Eye (tissue), 1 donor: ENCODE measurements at regions not wholly inside any gene's neighbourhood (a gene's known extent, or its start where the extent isn't known, plus 50 kb on each side); places are given as distances from the start of the nearest gene placed in this dataset.
"Not testable (repeated sequence)": the region's sequence is repeated elsewhere in the genome, so short reads cannot be mapped to it uniquely, and the experiment has no call there.

Source experiments
- DNase-seq: peaks from one replicate; pipeline ENCODE4 v3.0.0-alpha.2; 2015

DNA sequence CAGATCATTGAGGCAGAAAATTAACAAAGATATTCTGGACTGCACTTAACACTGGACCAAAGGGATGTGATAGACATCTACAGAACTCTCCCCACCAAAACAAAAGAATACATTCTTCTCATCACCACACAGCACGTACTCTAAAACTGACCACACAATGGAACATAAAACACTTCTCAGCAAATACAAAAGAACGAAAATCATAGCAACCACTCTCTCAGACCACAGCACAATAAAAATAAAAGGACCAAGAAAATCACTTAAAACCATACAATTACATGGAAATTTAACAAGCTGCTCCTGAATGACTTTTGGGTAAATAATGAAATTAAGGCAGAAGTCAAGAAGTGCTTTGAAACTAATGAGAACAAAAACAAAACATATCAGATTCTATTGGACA is 254.0 kb upstream of the STXBP6 start:
- DNase-seq, result no peak

DNA sequence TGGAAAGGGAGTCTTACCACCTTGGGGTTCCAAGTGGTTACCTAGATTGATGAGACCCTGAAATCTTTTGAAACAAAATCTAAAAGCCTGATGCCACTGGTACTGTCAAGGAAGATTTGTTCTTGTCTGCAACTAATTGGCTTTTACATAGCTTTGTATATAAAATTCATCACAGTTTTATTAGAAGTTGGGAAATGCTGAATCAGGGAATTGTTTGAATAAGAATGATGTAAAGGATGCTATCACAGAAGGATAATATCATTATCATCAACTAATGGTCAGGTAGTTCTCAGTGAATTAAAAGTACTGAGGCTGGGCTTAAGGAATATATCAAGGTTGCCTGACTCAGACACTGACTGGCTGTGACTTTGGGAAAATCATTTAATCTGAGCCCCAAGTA is 248.3 kb upstream of the STXBP6 start:
- no peak for DNase-seq

GRCh38 chr14:25290154-25290553 is 240.2 kb upstream of the STXBP6 start:
- not testable (repeated sequence) for DNase-seq

DNA sequence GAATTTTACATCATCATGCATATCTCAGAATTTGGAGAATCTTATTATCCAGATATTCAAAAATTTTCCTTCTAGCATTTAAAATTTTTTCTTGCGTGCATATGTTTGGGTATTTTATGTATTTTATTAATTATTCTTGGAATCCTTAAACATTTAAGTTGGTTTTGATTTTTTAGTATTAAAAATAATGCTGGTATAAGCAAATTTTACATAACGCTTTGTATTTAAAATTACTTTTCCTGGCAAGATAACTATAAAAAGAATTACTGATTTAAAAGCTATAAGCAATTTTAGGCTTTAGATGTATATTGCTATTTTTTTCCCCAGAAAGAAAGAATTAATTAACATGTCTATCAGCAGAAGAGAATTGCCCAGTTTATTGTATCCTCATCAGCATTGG is 224.6 kb upstream of the STXBP6 start:
- DNase-seq, result no peak

DNA sequence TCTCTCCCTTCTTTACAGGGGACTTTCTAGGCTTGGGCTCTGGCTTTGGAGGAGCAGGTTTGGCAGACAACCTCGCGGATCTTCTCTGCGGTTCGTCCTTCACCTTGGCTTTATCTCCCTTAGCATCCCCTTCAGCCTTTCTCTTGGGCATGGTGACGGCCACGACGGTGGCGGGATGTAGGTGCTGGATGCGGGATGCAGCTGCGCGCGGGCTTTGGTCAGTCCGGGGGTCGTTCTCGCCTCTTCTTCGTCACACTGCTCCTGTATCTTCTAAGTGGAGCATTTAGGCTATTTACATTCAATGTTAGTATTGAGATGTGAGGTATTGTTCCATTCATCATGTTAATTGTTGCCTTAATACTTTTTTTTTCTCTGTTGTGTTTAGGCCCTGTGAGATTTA is 217.2 kb upstream of the STXBP6 start:
- DNase-seq, result no peak

GRCh38 chr14:25259470-25259869 is 209.5 kb upstream of the STXBP6 start:
- DNase-seq, result no peak

DNA sequence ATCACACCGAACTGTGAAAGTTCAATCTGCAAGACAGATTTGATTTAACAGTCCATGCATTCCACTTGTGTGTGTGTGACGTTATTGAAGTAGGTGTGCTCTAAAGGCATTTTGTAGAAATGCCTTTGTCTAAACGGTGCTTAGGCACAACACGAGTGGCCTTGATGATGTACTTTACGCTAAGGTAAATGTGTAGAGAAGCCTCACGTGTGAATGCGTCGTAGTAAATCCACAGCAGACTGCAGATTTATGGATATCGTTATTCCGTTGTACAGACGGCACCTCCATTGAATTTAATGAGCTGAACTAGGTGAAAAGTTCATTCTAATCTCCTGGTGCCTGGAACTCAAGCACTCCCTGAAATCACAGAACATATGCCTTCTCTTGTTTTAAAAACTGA is 202.8 kb upstream of the STXBP6 start:
- peak; percentile 1 for DNase-seq

GRCh38 chr14:25250516-25250915 is 200.6 kb upstream of the STXBP6 start:
- DNase-seq, result no peak

DNA sequence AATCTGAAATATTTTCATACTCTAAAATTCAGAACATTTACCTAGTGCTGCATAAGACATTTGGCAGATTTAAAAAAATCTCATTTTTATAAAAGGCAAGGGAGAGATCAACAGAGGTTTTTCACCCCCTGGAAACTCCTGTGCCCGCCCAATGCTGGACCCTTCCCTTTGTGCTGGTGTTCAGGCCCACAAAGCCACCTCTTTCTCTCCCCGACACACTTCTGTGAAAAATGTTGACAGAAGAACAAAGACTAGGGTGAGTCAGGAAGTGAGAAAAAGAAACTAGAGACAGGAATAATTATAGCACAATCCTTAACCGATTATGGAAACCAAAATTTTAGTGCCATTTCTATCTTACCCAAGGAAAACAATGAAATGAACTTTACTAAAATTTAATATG is 197.7 kb upstream of the STXBP6 start:
- no peak for DNase-seq

DNA sequence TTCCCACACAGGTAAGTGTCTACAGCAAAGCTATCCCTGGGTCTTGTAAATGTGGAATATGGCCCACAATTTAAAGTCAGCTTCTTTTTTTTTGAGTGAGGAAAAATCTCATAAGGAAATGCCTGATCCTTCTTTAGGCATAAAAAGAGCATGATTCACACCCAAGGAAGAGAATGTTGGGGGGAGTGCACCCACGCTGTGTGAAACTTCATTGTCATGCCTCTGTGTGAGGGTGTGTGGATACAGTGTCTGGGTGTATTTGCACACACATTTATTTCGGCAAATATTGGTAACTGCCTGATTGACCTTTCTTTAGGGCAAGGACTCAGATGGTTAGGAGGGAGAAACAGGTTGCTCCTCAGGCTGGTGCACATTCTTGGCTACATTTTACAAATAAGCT is 196.8 kb upstream of the STXBP6 start:
- no peak for DNase-seq

- DNase-seq, result no peak
These were observed 189.2 kb upstream of the STXBP6 start for GRCh38 chr14:25239170-25239569.

GRCh38 chr14:25237845-25238244 is 187.9 kb upstream of the STXBP6 start:
- DNase-seq, result peak; percentile 20

DNA sequence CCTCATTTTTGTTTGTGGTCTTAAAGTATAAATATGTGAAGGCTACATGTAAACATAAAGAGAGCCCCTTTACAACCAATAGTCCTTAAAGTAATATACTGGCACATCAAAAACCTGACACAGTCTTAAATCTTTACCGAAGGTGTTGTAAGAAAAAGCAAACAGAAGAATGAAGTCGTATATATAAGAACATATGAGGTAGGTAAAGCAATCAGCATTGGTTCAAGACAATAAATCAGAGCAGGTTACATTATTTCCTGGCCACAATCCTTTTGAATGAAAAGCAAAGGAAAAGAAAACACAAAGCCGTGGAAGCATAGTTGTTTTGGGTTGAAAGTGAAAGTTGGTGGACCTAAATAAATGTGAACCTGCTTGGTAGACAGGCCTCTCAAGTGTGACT is 183.7 kb upstream of the STXBP6 start:
- no peak for DNase-seq

- DNase-seq, result peak; percentile 46
These were observed 181.1 kb upstream of the STXBP6 start for GRCh38 chr14:25231004-25231403.

GRCh38 chr14:25226214-25226613 is 176.3 kb upstream of the STXBP6 start:
- DNase-seq, result no peak

DNA sequence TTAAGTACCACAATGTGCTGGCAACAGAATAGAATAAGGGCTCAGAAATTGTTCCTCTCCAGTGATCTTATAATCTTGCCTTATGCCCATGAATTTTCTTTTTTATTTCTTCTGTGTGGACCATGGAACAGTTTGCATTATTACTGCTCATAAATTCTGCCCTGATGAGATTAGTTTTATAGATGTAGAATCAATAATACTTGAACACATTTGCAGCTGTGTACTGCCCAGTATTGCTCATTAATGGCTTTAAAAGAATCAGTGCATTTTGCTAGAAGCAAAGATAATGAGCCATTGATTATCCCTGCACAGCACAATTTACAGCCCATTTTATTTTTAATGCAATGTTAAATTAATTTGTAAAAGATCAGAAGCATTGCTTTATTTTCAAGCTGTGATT is 172.3 kb upstream of the STXBP6 start:
- DNase-seq, result no peak

- no peak for DNase-seq
These were observed 170.6 kb upstream of the STXBP6 start for GRCh38 chr14:25220514-25220913.

GRCh38 chr14:25215607-25216006 is 165.7 kb upstream of the STXBP6 start:
- no peak for DNase-seq

DNA sequence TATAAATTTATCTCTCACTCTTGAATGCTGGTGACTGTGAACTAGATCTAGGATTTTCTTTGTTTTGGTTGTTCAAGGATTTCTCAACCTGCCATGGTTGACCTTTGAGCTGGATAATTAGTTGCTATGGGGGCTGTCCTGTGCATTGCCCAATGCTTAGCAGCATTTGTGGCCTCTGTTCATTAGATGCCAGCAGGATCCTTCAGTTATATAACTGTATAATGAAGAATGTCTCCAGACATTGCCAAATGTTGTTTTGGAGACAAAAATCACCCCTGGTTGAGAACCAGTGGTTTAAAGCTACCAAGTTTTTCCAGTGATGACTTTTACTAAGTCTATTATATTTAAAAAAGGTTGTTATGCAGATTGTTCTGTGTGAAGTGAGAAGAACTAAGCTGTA is 147.9 kb upstream of the STXBP6 start:
- no peak for DNase-seq

DNA sequence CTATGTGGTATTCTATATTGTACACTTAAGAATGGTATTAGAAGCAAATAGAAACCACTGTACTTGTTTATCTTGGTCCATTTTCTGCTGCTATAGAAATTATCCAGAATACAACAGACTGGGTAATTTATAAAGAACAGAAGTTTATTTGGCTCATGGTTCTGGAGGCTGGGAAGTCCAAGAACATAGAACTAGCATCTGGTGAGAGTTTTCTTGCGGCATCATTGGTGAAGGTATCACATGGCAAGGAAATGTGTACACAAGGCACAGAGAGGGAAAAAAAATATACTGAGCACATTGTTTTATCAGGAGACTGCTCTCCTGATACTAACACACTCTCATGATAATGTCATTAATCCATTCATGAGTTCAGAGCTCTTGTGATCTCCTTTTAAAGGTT is 130.3 kb upstream of the STXBP6 start:
- DNase-seq, result no peak

DNA sequence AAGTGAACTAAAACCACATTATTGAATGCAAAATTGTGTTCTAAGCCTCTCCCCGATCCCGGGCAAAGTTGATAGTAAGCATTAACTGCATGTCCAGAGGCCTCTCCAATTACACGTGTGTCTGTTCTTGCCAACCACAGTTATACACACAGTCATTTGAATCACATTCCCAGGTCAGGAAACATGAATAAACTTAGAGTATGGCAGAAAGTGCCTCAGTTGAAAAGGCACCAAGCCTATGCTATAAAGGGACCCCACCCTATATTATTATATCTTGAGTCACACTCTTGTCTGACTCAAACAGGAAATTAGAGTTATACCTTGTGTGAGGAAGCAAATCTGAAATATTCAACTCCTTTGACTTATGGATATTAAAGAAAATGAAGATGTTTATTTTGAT is 128.3 kb upstream of the STXBP6 start:
- DNase-seq, result no peak

DNA sequence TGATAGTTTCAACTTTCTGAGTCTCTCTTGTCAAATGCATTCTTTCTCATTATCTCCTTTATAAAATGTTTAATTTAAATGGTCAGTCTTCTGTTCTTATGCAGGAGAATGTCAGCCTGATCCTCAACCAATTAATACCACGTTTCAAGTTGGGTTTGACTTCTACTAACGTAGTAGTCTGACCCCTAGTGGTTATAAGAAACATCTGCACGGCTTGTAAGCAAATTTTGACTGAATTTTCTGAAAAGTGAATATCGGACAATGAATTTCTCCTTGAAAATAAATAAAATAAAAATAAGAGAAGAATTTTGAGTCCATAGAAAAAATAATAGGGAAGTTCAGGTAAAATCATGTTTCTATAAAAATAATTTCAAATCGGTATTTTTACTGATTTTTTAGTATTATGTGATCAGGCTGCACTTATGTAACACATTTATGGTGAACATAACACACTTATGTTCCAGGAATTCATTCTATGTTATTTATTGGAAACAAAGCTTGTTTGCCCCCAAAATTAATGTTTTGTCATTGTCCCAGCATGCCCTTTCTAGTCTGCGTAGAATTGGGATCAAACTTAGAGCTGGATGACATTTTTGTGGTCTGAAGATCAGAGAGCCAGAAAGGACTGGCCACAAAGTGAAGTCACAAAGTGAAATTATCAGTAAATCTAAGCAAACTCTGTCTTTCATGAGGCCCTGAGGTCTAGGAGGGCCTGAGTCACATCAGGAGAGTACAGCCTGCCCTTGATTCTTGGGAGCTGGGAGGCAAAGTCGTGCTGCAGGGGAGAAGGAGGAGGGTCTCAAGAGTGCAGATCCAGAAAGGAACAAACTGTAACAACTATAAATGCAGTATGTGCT is 101.2 kb upstream of the STXBP6 start:
- DNase-seq, result peak; percentile 56

DNA sequence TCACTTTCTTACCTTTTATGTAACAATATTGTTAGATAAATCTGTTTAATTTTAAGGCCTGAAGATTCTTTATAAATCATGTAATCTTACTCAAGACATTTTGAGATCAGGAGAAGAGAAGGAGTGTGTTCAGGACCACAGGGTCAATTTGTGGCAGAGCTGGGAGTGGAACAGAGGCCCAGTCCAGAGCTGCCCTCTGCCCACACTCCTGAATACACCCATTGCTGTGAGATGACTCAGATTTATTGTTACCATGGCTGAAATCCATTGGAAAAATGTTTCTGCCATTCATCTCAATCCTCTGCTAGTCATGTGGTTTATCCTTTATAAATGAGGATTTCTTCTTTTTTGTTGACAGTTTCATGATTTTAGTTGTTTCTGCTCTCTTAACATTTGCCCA is 100.5 kb upstream of the STXBP6 start:
- no peak for DNase-seq

DNA sequence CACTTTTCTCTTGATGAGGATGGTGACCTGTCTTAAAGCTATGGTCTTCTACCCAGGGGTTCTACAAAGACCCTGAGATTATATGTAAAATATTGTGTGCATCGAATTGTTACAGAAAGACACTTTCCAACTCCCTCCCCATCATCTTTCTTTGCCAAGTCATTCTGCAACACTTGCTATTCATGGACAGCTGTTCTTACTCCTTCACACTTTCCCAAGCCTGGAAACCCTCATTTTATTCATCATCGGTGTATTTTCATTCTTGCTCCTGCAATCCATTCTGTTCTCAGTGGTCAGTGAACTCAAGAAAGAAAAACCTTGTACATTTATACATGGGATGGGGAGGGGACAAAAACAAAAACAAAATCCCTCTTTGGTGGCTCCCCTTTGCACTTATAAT is 90.5 kb upstream of the STXBP6 start:
- no peak for DNase-seq

DNA sequence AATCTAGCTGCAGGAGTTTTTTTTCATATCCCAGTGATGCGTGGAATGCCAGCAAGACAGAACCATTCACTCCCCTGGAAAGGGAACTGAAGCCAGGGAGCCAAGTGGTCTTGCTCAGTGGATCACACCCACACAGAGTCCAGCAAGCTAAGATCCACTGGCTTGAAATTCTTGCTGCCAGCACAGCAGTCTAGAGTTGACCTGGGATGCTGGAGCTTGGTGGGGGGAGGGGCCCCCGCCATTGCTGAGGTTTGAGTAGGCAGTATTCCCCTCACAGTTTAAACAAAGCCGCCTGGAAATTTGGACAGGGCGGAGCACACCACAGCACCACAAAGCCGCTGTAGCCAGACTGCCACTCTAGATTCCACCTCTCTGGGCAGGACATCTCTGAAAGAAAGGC is 86.9 kb upstream of the STXBP6 start:
- no peak for DNase-seq
